GM13977 (cell line): ENCODE measurements at regions not wholly inside any gene's neighbourhood (a gene's known extent, or its start where the extent isn't known, plus 50 kb on each side); places are given as distances from the start of the nearest gene placed in this dataset.

ENCODE experiments used
- DNase-seq: peaks from one replicate; pipeline ENCODE4 v3.0.0; 2012; ENCODE audit warnings: low spot score
- in situ Hi-C: fragments of 300-500 bp; cut with MboI; formaldehyde crosslinking; loops from one replicate; pipeline ENCODE4 v1.12.0; 2022; ENCODE audit warnings: low sequenced_read_pairs, low pct_unique_long_range_greater_than_20kb, mixed read lengths, inconsistent platforms; ENCODE audit not compliant: unreplicated experiment
- TF ChIP-seq, protein P1 (sequence below): IDR thresholded peaks from 2 replicates; pipeline ENCODE4 v1.5.1; 2012; ENCODE audit warnings: mild to moderate bottlenecking, control low read depth; ENCODE audit not compliant: insufficient read depth; ENCODE audit errors: extremely low read depth, missing control alignments

DNA sequence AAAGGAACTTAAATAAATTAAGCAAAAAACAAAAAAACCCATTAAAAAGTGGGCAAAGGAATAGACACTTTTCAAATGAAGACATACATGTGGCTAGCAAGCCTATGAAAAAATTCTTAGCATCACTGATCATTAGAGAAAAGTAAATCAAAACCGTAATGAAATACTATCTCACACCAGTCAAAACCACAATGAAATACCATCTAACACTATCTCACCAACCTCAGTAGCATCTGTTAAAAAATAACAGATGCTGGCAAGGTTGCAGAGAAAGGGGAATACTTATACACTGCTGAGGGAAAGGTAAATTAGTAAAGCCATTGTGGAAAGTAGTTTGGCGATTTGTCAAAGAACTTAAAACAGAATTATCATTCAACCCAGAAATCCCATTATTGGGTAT, 381.1 kb downstream of the FLRT2 start:
- no peak for DNase-seq
- TF ChIP-seq, protein P1, sequence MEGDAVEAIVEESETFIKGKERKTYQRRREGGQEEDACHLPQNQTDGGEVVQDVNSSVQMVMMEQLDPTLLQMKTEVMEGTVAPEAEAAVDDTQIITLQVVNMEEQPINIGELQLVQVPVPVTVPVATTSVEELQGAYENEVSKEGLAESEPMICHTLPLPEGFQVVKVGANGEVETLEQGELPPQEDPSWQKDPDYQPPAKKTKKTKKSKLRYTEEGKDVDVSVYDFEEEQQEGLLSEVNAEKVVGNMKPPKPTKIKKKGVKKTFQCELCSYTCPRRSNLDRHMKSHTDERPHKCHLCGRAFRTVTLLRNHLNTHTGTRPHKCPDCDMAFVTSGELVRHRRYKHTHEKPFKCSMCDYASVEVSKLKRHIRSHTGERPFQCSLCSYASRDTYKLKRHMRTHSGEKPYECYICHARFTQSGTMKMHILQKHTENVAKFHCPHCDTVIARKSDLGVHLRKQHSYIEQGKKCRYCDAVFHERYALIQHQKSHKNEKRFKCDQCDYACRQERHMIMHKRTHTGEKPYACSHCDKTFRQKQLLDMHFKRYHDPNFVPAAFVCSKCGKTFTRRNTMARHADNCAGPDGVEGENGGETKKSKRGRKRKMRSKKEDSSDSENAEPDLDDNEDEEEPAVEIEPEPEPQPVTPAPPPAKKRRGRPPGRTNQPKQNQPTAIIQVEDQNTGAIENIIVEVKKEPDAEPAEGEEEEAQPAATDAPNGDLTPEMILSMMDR = no peak
- in situ Hi-C loops = no loop called here

DNA sequence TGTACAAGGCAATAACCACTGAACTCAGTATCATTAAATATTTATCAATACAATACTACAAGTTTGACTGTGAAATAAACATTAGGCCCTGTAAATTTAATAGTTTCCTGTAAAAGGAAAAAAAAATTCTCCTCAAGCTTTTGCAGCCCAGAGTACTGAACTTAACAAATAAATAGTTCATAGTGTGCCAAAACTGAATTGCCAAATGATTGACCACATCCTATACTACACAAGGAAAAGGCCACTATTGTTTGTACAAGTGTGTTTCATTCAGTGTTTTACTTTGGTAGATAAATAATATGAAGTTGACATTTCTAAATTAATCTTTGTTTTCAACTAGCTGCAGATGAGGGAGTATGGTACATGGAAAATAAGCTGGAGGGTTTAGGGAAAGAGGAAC, 379.6 kb downstream of the FLRT2 start:
- TF ChIP-seq, protein P1 = no peak
- DNase-seq = no peak
- in situ Hi-C loops = no loop called here

DNA sequence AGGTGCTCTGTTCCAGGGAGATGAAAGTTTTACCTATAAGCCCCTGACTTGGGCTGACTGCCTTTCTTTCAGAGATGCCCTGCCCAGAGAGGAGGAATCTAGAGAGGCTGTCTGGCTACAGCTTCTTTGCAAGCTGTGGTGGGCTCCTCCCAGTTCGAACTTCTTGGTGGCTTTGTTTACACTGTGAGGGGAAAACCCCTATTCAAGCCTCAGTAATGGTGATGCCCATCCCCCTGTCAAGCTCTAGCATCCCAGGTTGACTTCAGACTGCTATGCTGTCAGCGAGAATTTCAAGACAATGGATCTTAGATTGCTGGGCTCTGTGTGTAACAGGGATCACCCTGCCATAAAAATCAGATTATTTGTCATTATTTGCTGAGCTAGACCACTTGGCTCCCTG, 377.6 kb downstream of the FLRT2 start:
- TF ChIP-seq, protein P1 = no peak
- no peak for DNase-seq
- in situ Hi-C loops = no loop called here

DNA sequence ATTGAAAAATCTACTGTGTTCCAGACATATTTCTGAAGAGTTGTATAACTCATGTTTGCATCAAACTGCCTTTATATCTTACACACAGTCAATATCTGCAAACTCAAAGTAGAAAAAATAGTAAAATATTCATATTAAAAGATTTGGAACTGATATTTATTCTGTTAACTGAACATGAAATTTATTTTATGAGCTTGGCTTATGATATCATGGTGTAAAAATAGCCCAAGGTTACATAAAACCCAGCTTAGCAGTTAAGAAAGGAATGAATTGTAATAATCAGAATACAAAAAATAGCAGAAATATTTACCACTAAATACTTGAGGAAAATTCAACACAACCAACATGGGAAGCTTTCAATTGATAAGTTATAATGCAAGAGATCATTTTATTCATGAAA, 367.9 kb downstream of the FLRT2 start:
- no peak for DNase-seq
- in situ Hi-C loops = no loop called here
- TF ChIP-seq, protein P1 = no peak

DNA sequence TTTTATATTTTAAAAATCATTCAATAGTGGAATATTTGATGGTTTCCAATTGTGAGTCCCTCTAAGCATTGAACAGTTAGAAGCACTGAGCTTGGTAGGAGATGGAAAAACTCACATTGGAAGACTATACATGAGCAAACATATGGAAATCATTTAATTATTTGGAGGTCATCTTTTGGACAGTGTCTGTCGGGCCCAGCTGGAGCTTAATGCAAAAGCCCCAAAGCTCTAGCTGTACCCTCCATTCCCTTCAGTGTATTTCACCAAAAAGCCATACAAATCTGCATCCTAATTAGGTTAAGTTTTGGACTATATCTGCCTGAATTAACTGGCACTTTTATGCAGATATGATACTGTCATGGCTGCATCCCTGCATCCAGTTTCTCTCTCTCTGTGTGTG, 365.7 kb downstream of the FLRT2 start:
- in situ Hi-C loops = no loop called here
- TF ChIP-seq, protein P1 = no peak

DNA sequence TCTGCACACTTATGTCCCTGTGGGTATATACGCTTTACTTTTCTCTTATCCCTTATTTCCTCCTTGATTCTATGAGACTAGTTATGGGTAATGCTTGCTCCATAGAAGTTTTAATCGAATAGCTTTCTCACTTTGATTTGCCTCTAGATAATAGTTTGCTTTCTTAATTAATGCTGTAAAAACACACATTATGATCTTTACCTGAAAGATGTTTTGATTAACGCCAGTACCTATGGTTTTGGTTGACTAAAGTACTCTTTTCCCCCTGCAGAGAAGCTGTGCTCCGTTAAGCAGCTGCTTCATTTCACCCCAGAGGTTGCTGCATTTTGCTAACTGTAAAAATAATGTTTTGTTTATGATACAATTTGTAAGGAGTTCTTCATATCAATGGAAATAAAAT, 362.3 kb downstream of the FLRT2 start:
- DNase-seq = no peak
- TF ChIP-seq, protein P1 = no peak
- in situ Hi-C loops = no loop called here

More for the DNA sequence above, 365.7 kb downstream of the FLRT2 start:
- DNase-seq = no peak

DNA sequence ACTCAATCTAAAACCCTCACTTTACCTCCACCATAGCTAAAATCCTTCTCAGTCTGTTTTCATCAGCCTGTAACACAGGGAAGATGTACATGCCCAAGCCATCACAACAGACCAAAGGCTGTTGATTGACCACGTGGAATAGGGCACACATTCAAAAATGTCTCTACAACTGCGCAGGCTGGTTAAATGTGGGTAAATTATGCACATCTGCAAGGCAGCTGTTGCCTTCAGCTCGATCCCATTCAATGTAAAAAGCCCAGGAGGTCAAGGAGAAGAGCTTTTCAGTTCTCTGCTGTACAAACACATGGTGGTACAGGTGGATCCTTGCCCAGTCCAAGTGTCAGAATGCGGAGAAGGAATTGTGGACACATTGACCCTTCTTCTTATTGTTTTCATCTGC, 354.0 kb downstream of the FLRT2 start:
- in situ Hi-C loops = no loop called here
- TF ChIP-seq, protein P1 = no peak
- no peak for DNase-seq
